ENCODE measurements at regions not wholly inside any gene's neighbourhood (a gene's known extent, or its start where the extent isn't known, plus 50 kb on each side); places are given as distances from the start of the nearest gene placed in this dataset.
"Not testable (repeated sequence)": the region's sequence is repeated elsewhere in the genome, so short reads cannot be mapped to it uniquely, and the experiment has no call there.

DNA sequence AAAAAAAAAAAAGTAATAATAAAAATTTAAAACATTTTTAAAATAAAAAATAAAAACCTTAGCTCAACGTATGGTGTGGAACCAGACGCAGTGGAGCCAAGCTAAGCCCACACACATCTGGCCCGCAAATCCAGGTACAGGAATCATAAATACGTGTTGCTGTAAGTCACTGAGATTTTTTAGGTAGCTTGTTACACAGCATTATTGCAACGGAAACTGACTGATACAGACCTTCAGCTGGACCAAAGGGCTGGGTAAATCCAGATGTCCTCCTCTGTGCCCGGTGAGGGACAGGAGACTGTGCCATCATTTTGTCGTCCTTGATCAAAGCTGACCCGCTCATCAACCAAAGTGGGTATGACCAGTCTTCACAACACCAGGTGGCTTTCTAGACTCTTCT is 104.9 kb downstream of the TMEM130 start:
- Histone ChIP-seq H3K36me3 (no peaks in the 10 kb centered on the region), H3K27ac (no peak overlapping the region), H3K4me1 (no peaks in the 10 kb centered on the region), H3K9me3 (peaks cover 0 to 20% (median 0%) of the 10 kb centered on the region in 4 donors), H3K27me3 (no peaks in the 10 kb centered on the region), H3K4me3 (no peak overlapping the region)
- no peak for DNase-seq (ENCODE audit: low spot score in 2 of 2)
- WGBS, 2 donors: 71 to 93% methylated on average over 8 of the region's 8 CpGs
- TF ChIP-seq EP300 (IDR thresholded peaks at IDR 0.05) (no peak), POLR2A (IDR thresholded peaks at IDR 0.05) (no peak)
- TF ChIP-seq, protein P1, sequence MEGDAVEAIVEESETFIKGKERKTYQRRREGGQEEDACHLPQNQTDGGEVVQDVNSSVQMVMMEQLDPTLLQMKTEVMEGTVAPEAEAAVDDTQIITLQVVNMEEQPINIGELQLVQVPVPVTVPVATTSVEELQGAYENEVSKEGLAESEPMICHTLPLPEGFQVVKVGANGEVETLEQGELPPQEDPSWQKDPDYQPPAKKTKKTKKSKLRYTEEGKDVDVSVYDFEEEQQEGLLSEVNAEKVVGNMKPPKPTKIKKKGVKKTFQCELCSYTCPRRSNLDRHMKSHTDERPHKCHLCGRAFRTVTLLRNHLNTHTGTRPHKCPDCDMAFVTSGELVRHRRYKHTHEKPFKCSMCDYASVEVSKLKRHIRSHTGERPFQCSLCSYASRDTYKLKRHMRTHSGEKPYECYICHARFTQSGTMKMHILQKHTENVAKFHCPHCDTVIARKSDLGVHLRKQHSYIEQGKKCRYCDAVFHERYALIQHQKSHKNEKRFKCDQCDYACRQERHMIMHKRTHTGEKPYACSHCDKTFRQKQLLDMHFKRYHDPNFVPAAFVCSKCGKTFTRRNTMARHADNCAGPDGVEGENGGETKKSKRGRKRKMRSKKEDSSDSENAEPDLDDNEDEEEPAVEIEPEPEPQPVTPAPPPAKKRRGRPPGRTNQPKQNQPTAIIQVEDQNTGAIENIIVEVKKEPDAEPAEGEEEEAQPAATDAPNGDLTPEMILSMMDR (IDR thresholded peaks at IDR 0.05): no peak

DNA sequence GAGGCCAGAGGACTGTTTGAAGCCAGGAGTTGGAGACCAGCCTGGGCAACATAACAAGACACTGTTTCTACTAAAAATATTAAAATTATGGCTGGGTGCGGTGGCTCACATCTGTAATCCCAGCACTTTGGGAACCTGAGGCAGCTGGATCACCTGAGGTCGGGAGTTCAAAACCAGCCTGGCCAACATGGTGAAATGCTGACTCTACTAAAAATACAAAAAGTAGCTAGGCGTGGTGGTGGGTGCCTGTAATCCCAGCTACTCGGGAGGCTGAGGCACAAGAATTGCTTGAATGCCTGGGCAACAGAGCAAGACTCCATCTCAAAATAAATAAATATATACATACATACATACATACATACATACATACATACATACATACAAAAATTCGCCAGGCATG is 99.7 kb downstream of the TMEM130 start:
- H3K36me3 ChIP-seq; H3K27me3 ChIP-seq; H3K4me1 ChIP-seq; DNase-seq (ENCODE audit: low spot score in 2 of 2); H3K4me3 ChIP-seq; H3K27ac ChIP-seq: not testable (repeated sequence)
- WGBS, 2 donors: 83 to 94% methylated on average over 5 of the region's 5 CpGs
- H3K9me3 ChIP-seq: peaks cover 0 to 11% (median 0%) of the 10 kb centered on the region in 4 donors

DNA sequence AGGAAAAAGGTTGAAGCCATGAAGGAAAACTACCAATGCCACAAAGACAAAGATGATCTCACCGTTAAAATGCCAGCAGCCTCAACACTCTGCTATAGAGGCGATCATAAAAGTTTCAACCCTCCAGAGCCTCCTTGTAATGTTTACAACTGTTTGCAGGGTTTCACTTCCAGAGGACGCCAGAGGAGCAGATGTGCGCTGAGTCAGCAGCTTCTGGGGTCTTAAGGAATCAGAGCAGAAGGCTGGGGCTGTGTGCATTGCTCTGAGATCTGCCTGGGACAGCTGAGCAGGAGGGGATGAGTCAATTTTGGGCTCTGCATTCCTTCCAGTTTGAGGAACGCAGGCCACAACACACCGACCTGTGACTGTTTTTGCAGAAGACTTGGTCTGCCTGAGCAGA is 98.3 kb downstream of the TMEM130 start:
- H3K4me3 ChIP-seq: no peak overlapping the region
- H3K9me3 ChIP-seq: peaks cover 0 to 6% (median 0%) of the 10 kb centered on the region in 4 donors
- no peak for DNase-seq (ENCODE audit: low spot score in 2 of 2)
- no peak overlapping the region for H3K27ac ChIP-seq
- TF ChIP-seq EP300 (IDR thresholded peaks at IDR 0.05): no peak
- TF ChIP-seq POLR2A (IDR thresholded peaks at IDR 0.05): no peak
- TF ChIP-seq, protein P1 (IDR thresholded peaks at IDR 0.05): no peak
- H3K36me3 ChIP-seq: no peaks in the 10 kb centered on the region
- no peaks in the 10 kb centered on the region for H3K27me3 ChIP-seq
- H3K4me1 ChIP-seq: peaks cover 0 to 4% (median 0%) of the 10 kb centered on the region in 4 donors
- WGBS, 2 donors: 6 to 8% methylated on average over 6 of the region's 6 CpGs

DNA sequence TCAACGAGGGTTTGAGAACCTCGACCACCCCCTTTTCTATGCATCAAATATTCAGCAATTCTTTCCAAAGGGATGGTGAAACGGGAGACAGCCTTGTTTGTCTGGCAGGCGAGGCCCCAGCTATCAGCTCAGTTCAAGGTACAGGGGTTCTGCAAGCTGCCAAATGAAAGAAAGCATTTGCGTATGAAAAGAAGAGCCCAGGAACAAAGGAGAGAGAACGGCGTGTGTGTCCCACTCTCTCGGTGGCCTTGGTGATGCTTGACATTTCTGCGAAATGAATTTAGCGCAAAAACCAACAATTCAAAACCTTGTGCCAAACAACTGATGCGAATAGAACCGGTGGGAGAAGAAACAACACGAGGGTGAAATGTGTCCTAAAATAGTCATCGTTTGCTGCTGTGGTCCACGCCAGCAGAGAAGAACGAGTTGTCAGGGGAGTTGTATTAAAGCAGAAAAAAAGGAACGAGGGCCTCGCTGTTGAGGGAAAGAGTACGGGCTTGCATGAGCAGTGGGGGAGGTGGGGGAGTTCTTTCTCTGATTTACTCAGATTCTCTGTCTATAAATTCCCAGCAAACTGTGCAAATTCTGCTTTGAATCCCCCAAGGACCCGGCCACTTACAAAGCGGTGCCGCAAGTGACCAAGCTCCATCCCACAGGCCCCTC is 97.7 kb downstream of the TMEM130 start:
- no peak overlapping the region for H3K4me3 ChIP-seq
- H3K27me3 ChIP-seq: no peaks in the 10 kb centered on the region
- H3K36me3 ChIP-seq: no peaks in the 10 kb centered on the region
- peaks cover 0 to 4% (median 0%) of the 10 kb centered on the region in 4 donors for H3K4me1 ChIP-seq
- DNase-seq (ENCODE audit: low spot score in 2 of 2): no peak
- 21 to 29% methylated on average over 22 of the region's 22 CpGs for WGBS, 2 donors
- no peak for TF ChIP-seq POLR2A (IDR thresholded peaks at IDR 0.05)
- TF ChIP-seq, protein P1 (IDR thresholded peaks at IDR 0.05): no peak
- no peak for TF ChIP-seq EP300 (IDR thresholded peaks at IDR 0.05)
- no peak overlapping the region for H3K27ac ChIP-seq
- peaks cover 0 to 6% (median 0%) of the 10 kb centered on the region in 4 donors for H3K9me3 ChIP-seq

DNA sequence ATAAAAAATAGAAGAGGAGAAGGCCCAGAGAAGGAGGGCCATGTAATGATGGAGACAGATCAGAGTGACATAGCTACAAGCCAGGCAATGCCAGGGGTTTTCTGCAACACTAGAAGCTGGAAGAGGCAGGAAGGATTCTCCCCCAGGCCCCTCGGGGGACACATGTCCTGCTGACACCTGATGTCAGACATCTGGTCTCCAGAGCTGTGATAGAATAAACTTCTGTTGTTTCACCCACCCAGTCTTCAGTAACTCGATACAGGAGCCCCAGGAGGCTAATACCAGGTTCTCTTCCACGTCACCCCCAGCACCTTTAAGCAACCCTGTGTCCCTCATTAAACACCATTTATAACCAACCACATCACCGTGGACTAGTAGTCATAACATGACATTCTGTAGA is 94.9 kb downstream of the TMEM130 start:
- Histone ChIP-seq H3K27ac (no peak overlapping the region), H3K9me3 (peaks cover 0 to 9% (median 0%) of the 10 kb centered on the region in 4 donors), H3K4me1 (peaks cover 0 to 4% (median 0%) of the 10 kb centered on the region in 4 donors), H3K36me3 (no peaks in the 10 kb centered on the region), H3K4me3 (no peak overlapping the region), H3K27me3 (no peaks in the 10 kb centered on the region)
- DNase-seq (ENCODE audit: low spot score in 2 of 2): no peak
- TF ChIP-seq EP300 (IDR thresholded peaks at IDR 0.05) (no peak), POLR2A (IDR thresholded peaks at IDR 0.05) (no peak)
- TF ChIP-seq, protein P1 (IDR thresholded peaks at IDR 0.05): no peak
- WGBS, 2 donors: 28 to 30% methylated on average over 4 of the region's 4 CpGs

Measured in tibial nerve (tissue), 4 donors.